ENCODE measurements at regions not wholly inside any gene's neighbourhood (a gene's known extent, or its start where the extent isn't known, plus 50 kb on each side); places are given as distances from the start of the nearest gene placed in this dataset.

DNA sequence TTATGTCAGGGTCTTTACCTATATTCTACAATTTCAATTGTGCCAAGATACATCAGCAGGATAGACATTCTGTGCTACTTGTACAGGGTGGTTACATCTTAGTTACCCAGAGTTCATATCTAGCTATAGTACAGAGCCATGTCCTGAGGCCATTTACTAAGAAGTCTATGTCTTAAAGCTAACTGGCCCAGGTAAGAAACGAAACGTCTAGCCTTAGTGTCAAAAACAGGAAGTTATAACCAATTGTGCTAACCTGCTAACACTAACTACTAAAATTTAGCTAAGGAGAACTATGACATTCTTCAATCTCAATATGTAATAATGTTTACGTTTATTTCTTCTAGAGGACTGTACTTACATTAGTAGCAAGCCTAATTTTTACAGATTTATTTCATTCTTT is 717.2 kb upstream of the UBE2E2 start:
- DNase-seq (no peak), ATAC-seq (no peak)
- H3K9me3 ChIP-seq (ENCODE audit: control insufficient read depth, insufficient read depth, low read length), result no peaks in the 10 kb centered on the region
- H3K36me3 Mint-ChIP-seq, result no peaks in the 10 kb centered on the region
- H3K27ac ChIP-seq (ENCODE audit: low read length), result no peak overlapping the region
- H3K36me3 ChIP-seq (ENCODE audit: control insufficient read depth, insufficient read depth, low read length), result no peaks in the 10 kb centered on the region
- H3K4me1 Mint-ChIP-seq, result no peaks in the 10 kb centered on the region
- H3K4me1 ChIP-seq (ENCODE audit: control insufficient read depth, insufficient read depth, low read length), result no peaks in the 10 kb centered on the region
- no peaks in the 10 kb centered on the region for H3K27me3 Mint-ChIP-seq (ENCODE audit: low read depth in 2 of 2)
- intact Hi-C loops (cut with micrococcal nuclease), result no loop called here
- no peak overlapping the region for H3K4me3 ChIP-seq (ENCODE audit: low read length)
- 8% methylated on average over 2 of the region's 3 CpGs for WGBS (ENCODE audit: insufficient coverage)
- no peaks in the 10 kb centered on the region for H3K27me3 ChIP-seq (ENCODE audit: control insufficient read depth, insufficient read depth, low read length)
- no peak overlapping the region for H3K4me3 Mint-ChIP-seq
- H3K9me3 Mint-ChIP-seq, result peaks cover 2 to 7% of the 10 kb centered on the region in 2 donors
- H3K27ac Mint-ChIP-seq, result no peak overlapping the region
- TF ChIP-seq, protein P1, sequence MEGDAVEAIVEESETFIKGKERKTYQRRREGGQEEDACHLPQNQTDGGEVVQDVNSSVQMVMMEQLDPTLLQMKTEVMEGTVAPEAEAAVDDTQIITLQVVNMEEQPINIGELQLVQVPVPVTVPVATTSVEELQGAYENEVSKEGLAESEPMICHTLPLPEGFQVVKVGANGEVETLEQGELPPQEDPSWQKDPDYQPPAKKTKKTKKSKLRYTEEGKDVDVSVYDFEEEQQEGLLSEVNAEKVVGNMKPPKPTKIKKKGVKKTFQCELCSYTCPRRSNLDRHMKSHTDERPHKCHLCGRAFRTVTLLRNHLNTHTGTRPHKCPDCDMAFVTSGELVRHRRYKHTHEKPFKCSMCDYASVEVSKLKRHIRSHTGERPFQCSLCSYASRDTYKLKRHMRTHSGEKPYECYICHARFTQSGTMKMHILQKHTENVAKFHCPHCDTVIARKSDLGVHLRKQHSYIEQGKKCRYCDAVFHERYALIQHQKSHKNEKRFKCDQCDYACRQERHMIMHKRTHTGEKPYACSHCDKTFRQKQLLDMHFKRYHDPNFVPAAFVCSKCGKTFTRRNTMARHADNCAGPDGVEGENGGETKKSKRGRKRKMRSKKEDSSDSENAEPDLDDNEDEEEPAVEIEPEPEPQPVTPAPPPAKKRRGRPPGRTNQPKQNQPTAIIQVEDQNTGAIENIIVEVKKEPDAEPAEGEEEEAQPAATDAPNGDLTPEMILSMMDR (IDR thresholded peaks at IDR 0.05), result no peak

DNA sequence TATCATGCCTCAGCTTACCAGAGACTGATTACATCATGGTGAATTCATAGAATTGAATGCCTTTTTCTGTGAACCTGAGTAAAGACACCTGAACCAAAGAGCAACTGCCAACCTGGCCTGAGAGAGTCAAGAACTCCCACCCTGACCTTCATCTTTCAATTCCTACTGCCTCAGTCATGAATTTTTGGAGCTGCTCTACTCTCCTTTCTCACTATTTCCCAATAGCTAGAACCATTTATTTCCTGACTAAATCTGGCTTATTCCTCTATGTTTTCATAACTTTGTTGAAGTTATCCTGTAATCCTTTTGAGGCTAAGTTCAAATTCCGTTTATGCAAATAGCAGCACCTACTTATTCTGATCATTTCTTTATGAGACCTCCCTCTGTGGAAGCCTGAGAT is 712.4 kb upstream of the UBE2E2 start:
- H3K27ac ChIP-seq (ENCODE audit: low read length), result no peak overlapping the region
- H3K4me3 ChIP-seq (ENCODE audit: low read length), result no peak overlapping the region
- WGBS (ENCODE audit: insufficient coverage), result 88% methylated on average over 1 of the region's 1 CpG
- intact Hi-C loops (cut with micrococcal nuclease), result no loop called here
- DNase-seq (no peak), ATAC-seq (no peak)
- H3K36me3 ChIP-seq (ENCODE audit: control insufficient read depth, insufficient read depth, low read length), result no peaks in the 10 kb centered on the region
- no peaks in the 10 kb centered on the region for H3K9me3 ChIP-seq (ENCODE audit: control insufficient read depth, insufficient read depth, low read length)
- Mint-ChIP-seq H3K27me3 (ENCODE audit: low read depth in 2 of 2) (no peaks in the 10 kb centered on the region), H3K9me3 (peaks cover 2 to 5% of the 10 kb centered on the region in 2 donors), H3K27ac (no peak overlapping the region), H3K4me1 (no peaks in the 10 kb centered on the region), H3K36me3 (no peaks in the 10 kb centered on the region), H3K4me3 (no peak overlapping the region)
- TF ChIP-seq, protein P1 (IDR thresholded peaks at IDR 0.05), result no peak
- H3K4me1 ChIP-seq (ENCODE audit: control insufficient read depth, insufficient read depth, low read length), result no peaks in the 10 kb centered on the region
- H3K27me3 ChIP-seq (ENCODE audit: control insufficient read depth, insufficient read depth, low read length), result no peaks in the 10 kb centered on the region

DNA sequence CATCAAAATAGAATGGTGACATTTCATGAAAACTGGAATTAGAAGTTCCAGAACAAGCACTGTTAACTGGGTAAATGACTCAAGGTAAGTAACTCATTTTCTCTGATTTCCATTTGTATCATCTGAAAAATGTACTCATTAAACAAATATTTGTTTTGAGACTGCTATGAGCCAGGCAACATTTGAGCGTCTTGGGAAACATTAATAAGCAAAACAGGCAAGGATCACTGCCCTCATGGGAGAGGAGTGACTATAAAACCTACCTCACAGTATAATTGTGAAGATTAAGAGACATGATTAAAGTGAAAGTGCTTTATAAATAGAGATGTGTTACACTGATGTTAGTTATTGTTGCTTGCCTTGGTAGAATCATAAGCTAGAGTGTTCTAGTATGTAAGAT is 711.8 kb upstream of the UBE2E2 start:
- H3K9me3 ChIP-seq (ENCODE audit: control insufficient read depth, insufficient read depth, low read length), result no peaks in the 10 kb centered on the region
- WGBS (ENCODE audit: insufficient coverage), result 57% methylated on average over 1 of the region's 1 CpG
- no peaks in the 10 kb centered on the region for H3K36me3 Mint-ChIP-seq
- no peak for ATAC-seq
- no peak overlapping the region for H3K4me3 Mint-ChIP-seq
- no peak overlapping the region for H3K27ac ChIP-seq (ENCODE audit: low read length)
- H3K9me3 Mint-ChIP-seq, result peaks cover 2 to 6% of the 10 kb centered on the region in 2 donors
- no peaks in the 10 kb centered on the region for H3K27me3 ChIP-seq (ENCODE audit: control insufficient read depth, insufficient read depth, low read length)
- H3K27me3 Mint-ChIP-seq (ENCODE audit: low read depth in 2 of 2), result no peaks in the 10 kb centered on the region
- no peaks in the 10 kb centered on the region for H3K4me1 Mint-ChIP-seq
- H3K27ac Mint-ChIP-seq, result no peak overlapping the region
- no peak for DNase-seq
- no peaks in the 10 kb centered on the region for H3K36me3 ChIP-seq (ENCODE audit: control insufficient read depth, insufficient read depth, low read length)
- intact Hi-C loops (cut with micrococcal nuclease), result no loop called here
- H3K4me3 ChIP-seq (ENCODE audit: low read length), result no peak overlapping the region
- no peaks in the 10 kb centered on the region for H3K4me1 ChIP-seq (ENCODE audit: control insufficient read depth, insufficient read depth, low read length)
- TF ChIP-seq, protein P1 (IDR thresholded peaks at IDR 0.05), result no peak

DNA sequence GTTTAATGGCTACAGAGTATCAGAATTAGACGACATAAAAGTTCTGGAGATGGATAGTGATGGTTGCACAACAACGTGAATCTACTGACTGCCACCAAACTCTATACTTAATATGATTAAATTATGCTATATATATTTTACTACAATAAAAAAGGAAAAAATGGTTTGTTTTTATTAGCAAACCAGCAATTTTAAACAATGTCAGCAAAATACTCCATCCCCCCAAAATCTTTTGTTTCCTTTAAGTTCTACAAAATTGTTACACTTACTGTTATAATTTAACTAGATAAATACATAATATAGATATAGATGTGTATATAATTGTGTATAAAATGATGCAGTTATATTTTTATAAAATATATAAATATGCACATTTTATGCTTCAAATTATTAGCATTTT is 710.8 kb upstream of the UBE2E2 start:
- no peak for DNase-seq
- peaks cover 4 to 10% of the 10 kb centered on the region in 2 donors for H3K9me3 Mint-ChIP-seq
- Histone ChIP-seq H3K4me1 (ENCODE audit: control insufficient read depth, insufficient read depth, low read length) (no peaks in the 10 kb centered on the region), H3K27ac (ENCODE audit: low read length) (no peak overlapping the region), H3K9me3 (ENCODE audit: control insufficient read depth, insufficient read depth, low read length) (no peaks in the 10 kb centered on the region), H3K36me3 (ENCODE audit: control insufficient read depth, insufficient read depth, low read length) (no peaks in the 10 kb centered on the region), H3K4me3 (ENCODE audit: low read length) (no peak overlapping the region), H3K27me3 (ENCODE audit: control insufficient read depth, insufficient read depth, low read length) (no peaks in the 10 kb centered on the region)
- 78% methylated on average over 1 of the region's 2 CpGs for WGBS (ENCODE audit: insufficient coverage)
- no peaks in the 10 kb centered on the region for H3K27me3 Mint-ChIP-seq (ENCODE audit: low read depth in 2 of 2)
- no peaks in the 10 kb centered on the region for H3K36me3 Mint-ChIP-seq
- no peak overlapping the region for H3K4me3 Mint-ChIP-seq
- intact Hi-C loops (cut with micrococcal nuclease), result no loop called here
- no peaks in the 10 kb centered on the region for H3K4me1 Mint-ChIP-seq
- ATAC-seq, result no peak
- TF ChIP-seq, protein P1 (IDR thresholded peaks at IDR 0.05), result no peak
- H3K27ac Mint-ChIP-seq, result no peak overlapping the region
